Central memory CD4-positive, alpha-beta T cell (primary cell): ENCODE measurements at regions not wholly inside any gene's neighbourhood (a gene's known extent, or its start where the extent isn't known, plus 50 kb on each side); places are given as distances from the start of the nearest gene placed in this dataset.

ENCODE experiments used
- DNase-seq: peaks from one replicate; pipeline ENCODE4 v3.0.0; 2022

GRCh38 chr17:79539944-79540705, 70.7 kb downstream of the RBFOX3 start:
- no peak for DNase-seq

GRCh38 chr17:79538291-79538690, 72.6 kb downstream of the RBFOX3 start:
- DNase-seq: no peak

- DNase-seq: no peak
Measured at GRCh38 chr17:79537686-79538085, 73.2 kb downstream of the RBFOX3 start.

- DNase-seq: no peak
Measured at GRCh38 chr17:79537061-79537460, 73.8 kb downstream of the RBFOX3 start.

- DNase-seq: no peak
Measured at GRCh38 chr17:79536212-79536840, 74.5 kb downstream of the RBFOX3 start.

GRCh38 chr17:79535728-79536025, 75.2 kb downstream of the RBFOX3 start:
- DNase-seq: no peak

GRCh38 chr17:79534851-79535727, 75.8 kb downstream of the RBFOX3 start:
- no peak for DNase-seq

GRCh38 chr17:79534111-79534510, 76.7 kb downstream of the RBFOX3 start:
- DNase-seq: no peak

GRCh38 chr17:79533116-79533515, 77.7 kb downstream of the RBFOX3 start:
- DNase-seq: no peak

GRCh38 chr17:79532107-79532790, 78.6 kb downstream of the RBFOX3 start:
- no peak for DNase-seq

- DNase-seq: no peak
Measured at GRCh38 chr17:79531191-79532095, 79.4 kb downstream of the RBFOX3 start.

GRCh38 chr17:79530361-79531105, 80.3 kb downstream of the RBFOX3 start:
- no peak for DNase-seq

GRCh38 chr17:79529661-79530081, 81.2 kb downstream of the RBFOX3 start:
- no peak for DNase-seq

GRCh38 chr17:79528592-79529125, 82.2 kb downstream of the RBFOX3 start:
- DNase-seq: no peak

GRCh38 chr17:79527306-79527705, 83.5 kb downstream of the RBFOX3 start:
- DNase-seq: no peak

- DNase-seq: no peak
Measured at GRCh38 chr17:79525793-79526677, 84.8 kb downstream of the RBFOX3 start.

GRCh38 chr17:79524213-79525187, 86.4 kb downstream of the RBFOX3 start:
- DNase-seq: no peak

GRCh38 chr17:79522414-79522813, 88.4 kb downstream of the RBFOX3 start:
- no peak for DNase-seq

- DNase-seq: no peak
Measured at GRCh38 chr17:79521225-79521624, 89.6 kb downstream of the RBFOX3 start.
